DND-41 (cell line): ENCODE measurements at regions not wholly inside any gene's neighbourhood (a gene's known extent, or its start where the extent isn't known, plus 50 kb on each side); places are given as distances from the start of the nearest gene placed in this dataset.

Source experiments
- ATAC-seq: fragments of 200-7000 bp; cut with Tn5 transposase; 3 replicates; pipeline ENCODE4 v1.9.1; 2021; ENCODE audit warnings: low read depth; ENCODE audit not compliant: insufficient read depth
- DNase-seq: peaks from one replicate; pipeline ENCODE4 v3.0.0-alpha.2; 2020
- H2AFZ ChIP-seq: 2 replicates; pipeline ENCODE4 v1.6.0; 2012; ENCODE audit warnings: low read depth, low read length
- H3K27ac ChIP-seq: 2 replicates; pipeline ENCODE4 v1.5.1; 2012; ENCODE audit warnings: low read length, inconsistent platforms
- H3K27me3 ChIP-seq: fragments of 200-600 bp; sonication (generic); 2 replicates; pipeline ENCODE4 v1.6.0; 2012; ENCODE audit warnings: low read length, mild to moderate bottlenecking, inconsistent platforms; ENCODE audit not compliant: insufficient read depth, poor library complexity
- H3K36me3 ChIP-seq: 2 replicates; pipeline ENCODE4 v1.5.1; 2012; ENCODE audit warnings: low read length, inconsistent platforms; ENCODE audit not compliant: insufficient read depth
- H3K4me1 ChIP-seq: 2 replicates; pipeline ENCODE4 v1.5.1; 2012; ENCODE audit warnings: mild to moderate bottlenecking, low read length; ENCODE audit not compliant: insufficient read depth
- H3K4me2 ChIP-seq: 2 replicates; pipeline ENCODE4 v1.6.0; 2012; ENCODE audit warnings: mild to moderate bottlenecking, moderate library complexity, low read length, inconsistent platforms; ENCODE audit not compliant: insufficient read depth
- H3K4me3 ChIP-seq, 2 experiments: fragments of 200-600 bp in 1 of 2; shearing (Covaris generic) in 1 of 2; 2 replicates each; pipeline ENCODE4 v1.5.1; 2012 to 2016; ENCODE audit warnings: inconsistent platforms in 2 of 2, low read length in 2 of 2, mild to moderate bottlenecking in 2 of 2, low read depth in 1 of 2, moderate library complexity in 1 of 2
- H3K79me2 ChIP-seq: 2 replicates; pipeline ENCODE4 v1.6.0; 2012; ENCODE audit warnings: low read length, inconsistent platforms; ENCODE audit not compliant: insufficient read depth
- H3K9ac ChIP-seq: 2 replicates; pipeline ENCODE4 v1.6.0; 2012; ENCODE audit warnings: low read depth, mild to moderate bottlenecking, inconsistent platforms, low read length, moderate library complexity
- H3K9me3 ChIP-seq: 2 replicates; pipeline ENCODE4 v1.5.1; 2012; ENCODE audit warnings: low read length, moderate library complexity, mild to moderate bottlenecking, inconsistent platforms; ENCODE audit not compliant: insufficient read depth, severe bottlenecking
- H4K20me1 ChIP-seq: 2 replicates; pipeline ENCODE4 v1.6.0; 2012; ENCODE audit warnings: low read length; ENCODE audit not compliant: insufficient read depth
- EZH2 ChIP-seq: IDR thresholded peaks from 3 replicates; pipeline ENCODE4 v1.6.1; 2012; ENCODE audit warnings: borderline replicate concordance, low read depth, mild to moderate bottlenecking, moderate library complexity, low read length, inconsistent platforms; ENCODE audit not compliant: severe bottlenecking
- TF ChIP-seq, protein P1 (sequence below): IDR thresholded peaks from 2 replicates; pipeline ENCODE4 v1.5.1; 2012; ENCODE audit warnings: borderline replicate concordance, low read length, moderate library complexity, mild to moderate bottlenecking; ENCODE audit not compliant: poor library complexity, severe bottlenecking; ENCODE audit errors: extremely low read depth

DNA sequence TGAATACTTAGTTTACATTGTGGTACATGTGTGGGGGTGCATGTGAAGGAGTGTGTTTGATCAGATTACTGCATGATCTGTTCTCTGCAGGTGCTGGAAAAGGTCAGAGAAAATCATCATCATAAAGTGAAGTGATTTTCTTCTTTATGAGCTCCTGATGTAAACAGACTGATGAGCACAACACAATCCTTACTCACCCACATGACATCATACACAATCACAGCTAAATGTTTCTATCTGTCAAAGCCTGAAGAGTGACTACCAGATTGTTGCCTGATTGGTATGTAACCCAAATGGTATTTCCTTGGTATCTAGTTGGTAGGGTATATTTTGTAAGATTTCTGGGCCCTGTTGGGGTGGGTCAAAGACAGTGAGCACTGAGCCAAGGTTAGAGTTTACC is 270.8 kb downstream of the FOXG1 start:
- no peak overlapping the region for H2AFZ ChIP-seq
- H3K36me3 ChIP-seq = no peaks in the 10 kb centered on the region
- no peak for DNase-seq
- H3K9ac ChIP-seq = no peak overlapping the region
- H3K9me3 ChIP-seq = no peaks in the 10 kb centered on the region
- ATAC-seq = no peak
- no peak for TF ChIP-seq EZH2
- TF ChIP-seq, protein P1, sequence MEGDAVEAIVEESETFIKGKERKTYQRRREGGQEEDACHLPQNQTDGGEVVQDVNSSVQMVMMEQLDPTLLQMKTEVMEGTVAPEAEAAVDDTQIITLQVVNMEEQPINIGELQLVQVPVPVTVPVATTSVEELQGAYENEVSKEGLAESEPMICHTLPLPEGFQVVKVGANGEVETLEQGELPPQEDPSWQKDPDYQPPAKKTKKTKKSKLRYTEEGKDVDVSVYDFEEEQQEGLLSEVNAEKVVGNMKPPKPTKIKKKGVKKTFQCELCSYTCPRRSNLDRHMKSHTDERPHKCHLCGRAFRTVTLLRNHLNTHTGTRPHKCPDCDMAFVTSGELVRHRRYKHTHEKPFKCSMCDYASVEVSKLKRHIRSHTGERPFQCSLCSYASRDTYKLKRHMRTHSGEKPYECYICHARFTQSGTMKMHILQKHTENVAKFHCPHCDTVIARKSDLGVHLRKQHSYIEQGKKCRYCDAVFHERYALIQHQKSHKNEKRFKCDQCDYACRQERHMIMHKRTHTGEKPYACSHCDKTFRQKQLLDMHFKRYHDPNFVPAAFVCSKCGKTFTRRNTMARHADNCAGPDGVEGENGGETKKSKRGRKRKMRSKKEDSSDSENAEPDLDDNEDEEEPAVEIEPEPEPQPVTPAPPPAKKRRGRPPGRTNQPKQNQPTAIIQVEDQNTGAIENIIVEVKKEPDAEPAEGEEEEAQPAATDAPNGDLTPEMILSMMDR = no peak
- no peak overlapping the region for H3K4me2 ChIP-seq
- H4K20me1 ChIP-seq = no peaks in the 10 kb centered on the region
- H3K79me2 ChIP-seq = no peaks in the 10 kb centered on the region
- no peaks in the 10 kb centered on the region for H3K27me3 ChIP-seq
- H3K4me1 ChIP-seq = no peaks in the 10 kb centered on the region
- H3K4me3 ChIP-seq = no peak overlapping the region
- no peak overlapping the region for H3K27ac ChIP-seq

DNA sequence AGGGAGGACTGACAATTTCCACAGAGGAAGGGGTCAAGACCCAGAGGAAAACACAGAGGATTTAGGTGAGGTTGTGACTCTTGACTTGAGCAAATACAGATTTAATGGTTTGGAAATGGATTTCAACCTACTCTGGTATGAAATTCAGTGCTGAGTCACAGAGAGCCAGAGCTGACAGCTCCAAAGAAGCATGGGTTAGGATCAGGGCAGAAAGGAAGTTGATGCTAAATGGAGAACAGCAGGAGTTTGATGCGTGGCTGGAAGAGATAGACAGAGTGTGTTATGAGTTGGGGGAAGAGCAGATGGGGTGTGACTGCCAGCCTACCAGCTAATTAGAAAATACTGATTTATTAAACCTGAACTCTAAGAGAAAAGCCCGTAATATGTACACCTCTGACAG is 272.6 kb downstream of the FOXG1 start:
- no peak overlapping the region for H3K4me3 ChIP-seq
- ATAC-seq = no peak
- no peaks in the 10 kb centered on the region for H3K36me3 ChIP-seq
- no peak overlapping the region for H3K4me2 ChIP-seq
- H3K27me3 ChIP-seq = no peaks in the 10 kb centered on the region
- H3K79me2 ChIP-seq = no peaks in the 10 kb centered on the region
- H2AFZ ChIP-seq = no peak overlapping the region
- no peaks in the 10 kb centered on the region for H3K4me1 ChIP-seq
- TF ChIP-seq EZH2 = no peak
- TF ChIP-seq, protein P1 = no peak
- H3K9ac ChIP-seq = no peak overlapping the region
- no peak for DNase-seq
- H3K9me3 ChIP-seq = no peaks in the 10 kb centered on the region
- no peaks in the 10 kb centered on the region for H4K20me1 ChIP-seq
- H3K27ac ChIP-seq = no peak overlapping the region

DNA sequence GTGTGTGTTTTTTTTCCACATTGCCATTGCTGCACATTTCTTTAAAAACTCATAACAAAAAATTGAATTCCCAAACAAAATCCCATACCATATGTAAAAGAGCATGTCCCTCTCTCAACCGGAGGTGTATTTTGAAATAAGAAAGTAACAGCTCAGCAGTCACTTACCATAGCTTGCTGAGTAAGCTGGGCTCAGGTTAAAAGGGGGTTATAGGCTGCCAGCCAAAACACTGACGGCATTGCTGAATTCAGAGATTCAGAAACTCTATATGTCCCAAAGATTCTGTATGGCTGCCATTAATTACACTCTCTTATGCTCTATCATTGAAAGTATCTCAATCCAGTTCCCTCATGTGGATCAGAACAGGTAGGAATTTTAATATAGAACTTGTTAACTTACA is 276.0 kb downstream of the FOXG1 start:
- no peaks in the 10 kb centered on the region for H3K27me3 ChIP-seq
- TF ChIP-seq, protein P1 = no peak
- TF ChIP-seq EZH2 = no peak
- DNase-seq (no peak), ATAC-seq (no peak)
- no peaks in the 10 kb centered on the region for H3K79me2 ChIP-seq
- no peaks in the 10 kb centered on the region for H3K36me3 ChIP-seq
- no peak overlapping the region for H3K4me2 ChIP-seq
- no peaks in the 10 kb centered on the region for H3K4me1 ChIP-seq
- no peak overlapping the region for H3K9ac ChIP-seq
- H2AFZ ChIP-seq = no peak overlapping the region
- no peaks in the 10 kb centered on the region for H4K20me1 ChIP-seq
- no peaks in the 10 kb centered on the region for H3K9me3 ChIP-seq
- H3K27ac ChIP-seq = no peak overlapping the region
- no peak overlapping the region for H3K4me3 ChIP-seq

DNA sequence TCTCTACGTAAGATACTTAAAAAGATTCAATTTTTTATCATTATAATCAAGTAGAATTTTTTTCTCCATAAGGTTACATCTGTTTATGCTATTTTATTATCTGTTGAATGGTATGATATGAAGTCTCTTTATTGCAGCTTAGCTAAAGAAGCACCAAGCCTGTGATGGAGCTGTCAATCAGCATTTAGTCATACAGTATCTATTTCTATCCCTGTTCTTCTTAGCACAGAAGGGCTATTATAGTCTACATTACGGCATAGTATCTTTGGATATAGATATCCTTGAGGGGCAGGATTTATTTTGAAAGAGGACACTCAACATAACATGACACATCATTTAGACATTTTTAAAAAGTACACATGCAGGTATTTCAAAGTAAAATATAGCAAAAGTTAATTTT is 277.1 kb downstream of the FOXG1 start:
- TF ChIP-seq, protein P1 = no peak
- no peak for TF ChIP-seq EZH2
- Histone ChIP-seq H2AFZ (no peak overlapping the region), H3K79me2 (no peaks in the 10 kb centered on the region), H3K4me2 (no peak overlapping the region), H3K4me1 (no peaks in the 10 kb centered on the region), H3K27ac (no peak overlapping the region), H4K20me1 (no peaks in the 10 kb centered on the region), H3K9me3 (no peaks in the 10 kb centered on the region), H3K36me3 (no peaks in the 10 kb centered on the region), H3K4me3 (no peak overlapping the region), H3K9ac (no peak overlapping the region), H3K27me3 (no peaks in the 10 kb centered on the region)
- DNase-seq (no peak), ATAC-seq (no peak)
